A549 (cell line): ENCODE measurements at regions not wholly inside any gene's neighbourhood (a gene's known extent, or its start where the extent isn't known, plus 50 kb on each side); places are given as distances from the start of the nearest gene placed in this dataset.

Source experiments
- CTCF ChIP-seq: fragments of >200 bp; sonication (Bioruptor Twin); formaldehyde crosslinking; IDR thresholded peaks from 3 replicates; pipeline ENCODE4 v1.5.1; 2016
- POLR2A ChIP-seq: IDR thresholded peaks from 2 replicates; pipeline ENCODE4 v1.6.1; 2012; ENCODE audit warnings: mild to moderate bottlenecking, low read length
- RAD21 ChIP-seq, 2 experiments: fragments of >200 bp in 1 of 2; sonication (Bioruptor Twin) in 1 of 2; formaldehyde crosslinking in 1 of 2; IDR thresholded peaks in 1 of 2; conservative IDR thresholded peaks in 1 of 2; 2 replicates in 1 of 2; 3 replicates in 1 of 2; pipeline ENCODE4 v1.6.1; 2012 to 2018; ENCODE audit warnings: inconsistent platforms in 1 of 2

DNA sequence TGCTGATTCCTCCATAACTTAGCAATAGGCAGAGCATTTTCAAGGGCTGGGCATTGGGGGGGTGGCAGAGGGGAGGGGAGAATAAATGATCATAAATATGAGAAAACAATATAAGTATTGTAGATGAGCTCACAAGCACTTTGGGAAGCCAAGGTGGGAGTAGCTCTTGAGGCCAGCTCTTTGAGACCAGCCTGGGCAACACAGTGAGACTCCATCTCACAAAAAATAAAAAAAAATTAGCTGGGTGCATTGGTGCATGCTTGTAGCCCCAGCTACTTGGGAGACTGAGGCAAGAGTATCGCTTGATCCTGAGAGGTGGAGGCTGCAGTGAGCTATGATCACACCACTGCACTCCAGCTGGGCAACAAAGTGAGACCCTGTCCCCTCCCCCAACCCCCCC, 75.9 kb downstream of the MYCN start:
- TF ChIP-seq POLR2A (no peak), RAD21 (conservative IDR thresholded peaks at IDR 0.05 in 1 of 2, IDR thresholded peaks at IDR 0.05 in 1 of 2) (no peak), CTCF (no peak)
